OCI-LY3 (cell line): ENCODE measurements at regions not wholly inside any gene's neighbourhood (a gene's known extent, or its start where the extent isn't known, plus 50 kb on each side); places are given as distances from the start of the nearest gene placed in this dataset.

Experiments used
- H2AFZ ChIP-seq: fragments of 200-600, 300-600 bp; shearing (Covaris generic); 2 replicates; pipeline ENCODE4 v1.6.0; 2014; ENCODE audit warnings: antibody characterized with exemption, low read depth, low read length
- H3K27ac ChIP-seq: fragments of 200-600, 300-600 bp; sonication (generic); 2 replicates; pipeline ENCODE4 v1.5.1; 2014; ENCODE audit warnings: mild to moderate bottlenecking, low read length, moderate library complexity, mixed read lengths
- H3K27me3 ChIP-seq: fragments of 200-600, 300-600 bp; sonication (generic); 2 replicates; pipeline ENCODE4 v1.6.1; 2014; ENCODE audit warnings: low read depth, low read length, mixed read lengths
- H3K36me3 ChIP-seq: fragments of 200-600, 300-600 bp; sonication (generic); replicated peaks from 2 replicates; pipeline ENCODE3; 2014; ENCODE audit warnings: low read depth, low read length, mixed read lengths
- H3K4me1 ChIP-seq: fragments of 300-600, 200-600 bp; sonication (generic); 2 replicates; pipeline ENCODE4 v1.6.1; 2014; ENCODE audit warnings: low read length, mixed read lengths
- H3K4me2 ChIP-seq: fragments of 200-600, 300-600 bp; sonication (generic); 2 replicates; pipeline ENCODE4 v1.6.1; 2014; ENCODE audit warnings: low read length, mixed read lengths
- H3K4me3 ChIP-seq: fragments of 300-600, 200-600 bp; sonication (generic); 2 replicates; pipeline ENCODE4 v1.5.1; 2014; ENCODE audit warnings: antibody characterized with exemption, mild to moderate bottlenecking, low read length, moderate library complexity
- H3K79me2 ChIP-seq: fragments of 300-600, 200-600 bp; shearing (Covaris generic); 2 replicates; pipeline ENCODE4 v1.6.1; 2014; ENCODE audit warnings: mild to moderate bottlenecking, low read length, mixed read lengths
- H3K9ac ChIP-seq: fragments of 300-600, 200-600 bp; shearing (Covaris generic); 2 replicates; pipeline ENCODE4 v1.6.0; 2014; ENCODE audit warnings: mild to moderate bottlenecking, low read length, moderate library complexity
- H3K9me3 ChIP-seq: fragments of 200-600, 300-600 bp; shearing (Covaris generic); 2 replicates; pipeline ENCODE4 v1.6.1; 2014; ENCODE audit warnings: low read length, mixed read lengths; ENCODE audit not compliant: insufficient read depth
- H4K20me1 ChIP-seq: fragments of 200-600, 300-600 bp; sonication (generic); 2 replicates; pipeline ENCODE4 v1.6.1; 2016; ENCODE audit warnings: low read length, mixed read lengths; ENCODE audit not compliant: insufficient read depth
- EZH2phosphoT487 ChIP-seq: fragments of 200-600 bp; shearing (Covaris generic); IDR thresholded peaks from 2 replicates; pipeline ENCODE4 v1.6.1; 2018; ENCODE audit warnings: antibody characterized with exemption, mixed run types, low read depth
- TF ChIP-seq, protein P1 (sequence below): fragments of 200-600, 300-600 bp; sonication (generic); IDR thresholded peaks from 2 replicates; pipeline ENCODE4 v1.5.1; 2014; ENCODE audit warnings: antibody characterized with exemption, low read length, low read depth

DNA sequence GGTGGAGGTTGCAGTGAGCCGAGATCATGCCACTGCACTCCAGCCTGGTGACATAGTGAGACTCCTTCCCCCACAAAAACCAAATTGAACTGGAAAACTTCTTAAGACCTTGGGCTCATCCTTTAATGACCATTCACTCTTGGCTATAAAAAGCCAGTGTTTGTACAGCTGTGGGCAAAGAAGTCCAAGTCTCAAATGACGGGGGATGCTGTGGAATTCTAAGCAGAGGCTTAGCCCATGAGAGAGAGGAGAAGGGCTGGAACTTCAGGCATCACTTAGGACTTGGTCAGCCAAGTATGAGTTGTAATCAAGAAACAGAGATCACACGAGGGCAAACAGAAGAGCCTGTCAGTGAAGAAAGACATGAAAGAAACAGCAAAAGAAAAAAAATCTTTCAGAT lies 79.3 kb upstream of the POU3F3 start:
- Histone ChIP-seq H3K27ac (no peak overlapping the region), H3K4me2 (no peak overlapping the region), H4K20me1 (no peaks in the 10 kb centered on the region), H3K4me1 (no peaks in the 10 kb centered on the region), H3K27me3 (no peaks in the 10 kb centered on the region), H3K9ac (no peak overlapping the region), H3K9me3 (no peaks in the 10 kb centered on the region), H3K4me3 (no peak overlapping the region), H3K36me3 (no peaks in the 10 kb centered on the region), H3K79me2 (no peaks in the 10 kb centered on the region), H2AFZ (no peak overlapping the region)
- TF ChIP-seq, protein P1, sequence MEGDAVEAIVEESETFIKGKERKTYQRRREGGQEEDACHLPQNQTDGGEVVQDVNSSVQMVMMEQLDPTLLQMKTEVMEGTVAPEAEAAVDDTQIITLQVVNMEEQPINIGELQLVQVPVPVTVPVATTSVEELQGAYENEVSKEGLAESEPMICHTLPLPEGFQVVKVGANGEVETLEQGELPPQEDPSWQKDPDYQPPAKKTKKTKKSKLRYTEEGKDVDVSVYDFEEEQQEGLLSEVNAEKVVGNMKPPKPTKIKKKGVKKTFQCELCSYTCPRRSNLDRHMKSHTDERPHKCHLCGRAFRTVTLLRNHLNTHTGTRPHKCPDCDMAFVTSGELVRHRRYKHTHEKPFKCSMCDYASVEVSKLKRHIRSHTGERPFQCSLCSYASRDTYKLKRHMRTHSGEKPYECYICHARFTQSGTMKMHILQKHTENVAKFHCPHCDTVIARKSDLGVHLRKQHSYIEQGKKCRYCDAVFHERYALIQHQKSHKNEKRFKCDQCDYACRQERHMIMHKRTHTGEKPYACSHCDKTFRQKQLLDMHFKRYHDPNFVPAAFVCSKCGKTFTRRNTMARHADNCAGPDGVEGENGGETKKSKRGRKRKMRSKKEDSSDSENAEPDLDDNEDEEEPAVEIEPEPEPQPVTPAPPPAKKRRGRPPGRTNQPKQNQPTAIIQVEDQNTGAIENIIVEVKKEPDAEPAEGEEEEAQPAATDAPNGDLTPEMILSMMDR = no peak
- no peak for TF ChIP-seq EZH2phosphoT487

DNA sequence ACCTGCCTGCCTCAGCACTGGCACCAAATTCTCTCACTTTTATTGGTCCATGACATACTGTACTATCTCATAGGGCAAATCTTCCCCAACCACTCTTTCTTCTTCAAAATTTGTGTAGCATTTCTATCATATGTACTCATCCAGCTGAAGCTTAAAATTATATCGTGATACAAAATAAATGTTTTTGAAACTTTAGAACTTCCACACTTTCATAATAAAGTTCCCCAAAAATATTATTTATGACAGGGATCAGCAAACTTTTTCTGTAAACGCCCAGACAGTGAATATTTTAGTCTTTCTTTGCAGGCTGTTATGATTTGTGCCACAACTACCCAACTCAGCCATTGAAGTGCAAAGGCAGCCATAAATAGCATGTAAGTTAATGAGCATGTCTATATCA lies 76.2 kb upstream of the POU3F3 start:
- Histone ChIP-seq H3K27ac (no peak overlapping the region), H3K27me3 (no peaks in the 10 kb centered on the region), H3K4me1 (peaks cover 3% of the 10 kb centered on the region; the same call in 1 of the 2 replicates), H3K9ac (no peak overlapping the region), H3K9me3 (no peaks in the 10 kb centered on the region), H3K36me3 (no peaks in the 10 kb centered on the region), H2AFZ (no peak overlapping the region), H4K20me1 (no peaks in the 10 kb centered on the region), H3K4me2 (no peak overlapping the region), H3K79me2 (no peaks in the 10 kb centered on the region), H3K4me3 (no peak overlapping the region)
- TF ChIP-seq, protein P1 = no peak
- TF ChIP-seq EZH2phosphoT487 = no peak

DNA sequence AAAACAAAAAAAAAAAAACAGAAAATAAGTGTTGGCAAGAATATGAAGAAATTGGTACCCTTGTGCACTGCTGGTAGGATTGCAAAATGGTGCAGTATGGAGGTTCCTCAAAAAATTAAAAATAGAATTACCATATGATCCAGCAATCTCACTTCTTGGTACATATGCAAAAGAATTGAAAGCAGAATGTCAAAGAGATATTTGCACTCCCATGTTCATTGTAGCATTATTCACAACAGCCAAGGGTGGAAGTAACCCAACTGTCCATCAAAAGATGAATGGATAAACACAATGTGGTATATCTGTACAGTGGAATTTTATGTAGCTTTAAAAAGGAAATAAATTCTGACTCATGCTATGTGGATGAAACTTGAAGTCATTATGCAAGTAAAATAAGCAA lies 72.8 kb upstream of the POU3F3 start:
- H3K36me3 ChIP-seq = no peaks in the 10 kb centered on the region
- no peaks in the 10 kb centered on the region for H4K20me1 ChIP-seq
- H3K27ac ChIP-seq = no peak overlapping the region
- H3K4me3 ChIP-seq = no peak overlapping the region
- no peaks in the 10 kb centered on the region for H3K27me3 ChIP-seq
- H3K9ac ChIP-seq = no peak overlapping the region
- H3K9me3 ChIP-seq = no peaks in the 10 kb centered on the region
- H3K79me2 ChIP-seq = no peaks in the 10 kb centered on the region
- no peak overlapping the region for H2AFZ ChIP-seq
- TF ChIP-seq, protein P1 = no peak
- TF ChIP-seq EZH2phosphoT487 = no peak
- no peak overlapping the region for H3K4me2 ChIP-seq
- peaks cover 3% of the 10 kb centered on the region; the same call in 1 of the 2 replicates for H3K4me1 ChIP-seq

DNA sequence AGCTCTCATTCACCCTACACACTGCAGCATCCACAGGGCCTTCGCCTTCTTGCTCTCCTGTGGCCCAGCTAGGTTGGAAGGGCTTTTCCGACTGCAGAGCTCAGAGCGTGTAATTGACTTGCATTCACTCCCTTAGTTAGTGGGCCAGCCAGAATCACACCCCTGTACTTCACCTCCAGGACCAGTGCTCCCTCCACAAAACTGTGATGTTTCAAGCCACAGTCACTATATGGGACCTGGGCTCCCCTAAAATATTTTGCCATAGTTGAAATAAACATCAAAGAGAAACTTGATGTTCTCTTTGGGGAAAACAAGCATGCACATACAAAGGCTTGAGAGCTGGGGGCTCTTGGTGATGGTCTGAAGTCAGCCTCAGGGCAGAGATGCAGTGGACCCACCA lies 69.7 kb upstream of the POU3F3 start:
- Histone ChIP-seq H4K20me1 (no peaks in the 10 kb centered on the region), H3K4me2 (no peak overlapping the region), H3K9ac (no peak overlapping the region), H3K27me3 (peaks cover 15% of the 10 kb centered on the region; the same call in 1 of the 2 replicates), H3K27ac (no peak overlapping the region), H2AFZ (no peak overlapping the region), H3K36me3 (no peaks in the 10 kb centered on the region), H3K4me1 (peaks cover 8% of the 10 kb centered on the region; the same call in 1 of the 2 replicates), H3K79me2 (no peaks in the 10 kb centered on the region), H3K9me3 (no peaks in the 10 kb centered on the region), H3K4me3 (no peak overlapping the region)
- no peak for TF ChIP-seq EZH2phosphoT487
- TF ChIP-seq, protein P1 = no peak
